Stimulated activated memory B cell treated with anti-CD40 and anti-IgM and Interleukin-4, amounts not matched to agents 10 μg/mL and 1 μg/mL and 100 μg/mL, for 72 hours (primary cell): ENCODE measurements at regions not wholly inside any gene's neighbourhood (a gene's known extent, or its start where the extent isn't known, plus 50 kb on each side); places are given as distances from the start of the nearest gene placed in this dataset.

Source experiments
- ATAC-seq: fragments of 150-1000 bp; cut with Tn5 transposase; 2 replicates; pipeline ENCODE4 v1.10.0; 2021
- H3K27ac Mint-ChIP-seq: one replicate; pipeline ENCODE4 v1.8.0; 2022; ENCODE audit warnings: mild to moderate bottlenecking, mixed read lengths
- H3K27me3 Mint-ChIP-seq: one replicate; pipeline ENCODE4 v1.8.0; 2022; ENCODE audit warnings: mixed read lengths
- H3K36me3 Mint-ChIP-seq: one replicate; pipeline ENCODE4 v1.8.0; 2022; ENCODE audit warnings: mixed read lengths
- H3K4me1 Mint-ChIP-seq: one replicate; pipeline ENCODE4 v1.8.0; 2022; ENCODE audit warnings: mixed read lengths
- H3K4me3 Mint-ChIP-seq: one replicate; pipeline ENCODE4 v1.8.0; 2022; ENCODE audit warnings: mild to moderate bottlenecking, moderate library complexity, mixed read lengths
- H3K9me3 Mint-ChIP-seq: one replicate; pipeline ENCODE4 v1.8.0; 2022; ENCODE audit warnings: mixed read lengths

- Mint-ChIP-seq H3K4me1 (no peaks in the 10 kb centered on the region), H3K4me3 (no peak overlapping the region), H3K27ac (no peak overlapping the region), H3K36me3 (no peaks in the 10 kb centered on the region), H3K9me3 (peaks cover 3% of the 10 kb centered on the region), H3K27me3 (no peaks in the 10 kb centered on the region)
- ATAC-seq = no peak
Measured at GRCh38 chr7:9876053-9876452, 1097.6 kb upstream of the PHF14 start.

GRCh38 chr7:9889554-9889953 is 1084.1 kb upstream of the PHF14 start:
- peaks cover 12% of the 10 kb centered on the region for H3K9me3 Mint-ChIP-seq
- H3K4me3 Mint-ChIP-seq = no peak overlapping the region
- no peaks in the 10 kb centered on the region for H3K4me1 Mint-ChIP-seq
- H3K36me3 Mint-ChIP-seq = no peaks in the 10 kb centered on the region
- no peaks in the 10 kb centered on the region for H3K27me3 Mint-ChIP-seq
- no peak for ATAC-seq
- H3K27ac Mint-ChIP-seq = no peak overlapping the region

- no peaks in the 10 kb centered on the region for H3K36me3 Mint-ChIP-seq
- H3K9me3 Mint-ChIP-seq = peaks cover 12% of the 10 kb centered on the region
- H3K4me3 Mint-ChIP-seq = no peak overlapping the region
- H3K4me1 Mint-ChIP-seq = no peaks in the 10 kb centered on the region
- H3K27ac Mint-ChIP-seq = no peak overlapping the region
- H3K27me3 Mint-ChIP-seq = no peaks in the 10 kb centered on the region
- ATAC-seq = no peak
Measured at GRCh38 chr7:9890092-9890491, 1083.6 kb upstream of the PHF14 start.

GRCh38 chr7:9891056-9891455 is 1082.6 kb upstream of the PHF14 start:
- Mint-ChIP-seq H3K4me3 (no peak overlapping the region), H3K9me3 (peaks cover 12% of the 10 kb centered on the region), H3K27me3 (no peaks in the 10 kb centered on the region), H3K4me1 (no peaks in the 10 kb centered on the region), H3K27ac (no peak overlapping the region), H3K36me3 (no peaks in the 10 kb centered on the region)
- ATAC-seq = no peak

GRCh38 chr7:9900339-9900738 is 1073.3 kb upstream of the PHF14 start:
- Mint-ChIP-seq H3K27me3 (no peaks in the 10 kb centered on the region), H3K27ac (no peak overlapping the region), H3K9me3 (peaks cover 17% of the 10 kb centered on the region), H3K4me3 (no peak overlapping the region), H3K4me1 (no peaks in the 10 kb centered on the region), H3K36me3 (no peaks in the 10 kb centered on the region)
- ATAC-seq = no peak

- H3K27ac Mint-ChIP-seq = no peak overlapping the region
- H3K4me1 Mint-ChIP-seq = no peaks in the 10 kb centered on the region
- no peaks in the 10 kb centered on the region for H3K36me3 Mint-ChIP-seq
- no peaks in the 10 kb centered on the region for H3K27me3 Mint-ChIP-seq
- no peak for ATAC-seq
- H3K9me3 Mint-ChIP-seq = peaks cover 5% of the 10 kb centered on the region
- H3K4me3 Mint-ChIP-seq = no peak overlapping the region
Measured at GRCh38 chr7:9921326-9921725, 1052.3 kb upstream of the PHF14 start.

GRCh38 chr7:9937944-9938631 is 1035.6 kb upstream of the PHF14 start:
- H3K27ac Mint-ChIP-seq = no peak overlapping the region
- no peaks in the 10 kb centered on the region for H3K4me1 Mint-ChIP-seq
- ATAC-seq = no peak
- no peaks in the 10 kb centered on the region for H3K27me3 Mint-ChIP-seq
- H3K4me3 Mint-ChIP-seq = no peak overlapping the region
- H3K9me3 Mint-ChIP-seq = no peaks in the 10 kb centered on the region
- H3K36me3 Mint-ChIP-seq = no peaks in the 10 kb centered on the region

GRCh38 chr7:9939176-9939575 is 1034.5 kb upstream of the PHF14 start:
- ATAC-seq = no peak
- no peak overlapping the region for H3K27ac Mint-ChIP-seq
- no peaks in the 10 kb centered on the region for H3K4me1 Mint-ChIP-seq
- H3K36me3 Mint-ChIP-seq = no peaks in the 10 kb centered on the region
- no peaks in the 10 kb centered on the region for H3K9me3 Mint-ChIP-seq
- no peak overlapping the region for H3K4me3 Mint-ChIP-seq
- H3K27me3 Mint-ChIP-seq = no peaks in the 10 kb centered on the region

GRCh38 chr7:9945131-9945530 is 1028.5 kb upstream of the PHF14 start:
- Mint-ChIP-seq H3K4me1 (no peaks in the 10 kb centered on the region), H3K27me3 (no peaks in the 10 kb centered on the region), H3K27ac (no peak overlapping the region), H3K4me3 (no peak overlapping the region), H3K36me3 (no peaks in the 10 kb centered on the region), H3K9me3 (peaks cover 5% of the 10 kb centered on the region)
- ATAC-seq = no peak

- H3K4me3 Mint-ChIP-seq = no peak overlapping the region
- no peaks in the 10 kb centered on the region for H3K36me3 Mint-ChIP-seq
- no peaks in the 10 kb centered on the region for H3K27me3 Mint-ChIP-seq
- H3K9me3 Mint-ChIP-seq = peaks cover 5% of the 10 kb centered on the region
- no peaks in the 10 kb centered on the region for H3K4me1 Mint-ChIP-seq
- no peak overlapping the region for H3K27ac Mint-ChIP-seq
- ATAC-seq = no peak
Measured at GRCh38 chr7:9945857-9946256, 1027.8 kb upstream of the PHF14 start.

- ATAC-seq = no peak
- Mint-ChIP-seq H3K27ac (no peak overlapping the region), H3K4me1 (no peaks in the 10 kb centered on the region), H3K36me3 (no peaks in the 10 kb centered on the region), H3K27me3 (no peaks in the 10 kb centered on the region), H3K9me3 (peaks cover 8% of the 10 kb centered on the region), H3K4me3 (no peak overlapping the region)
Measured at GRCh38 chr7:9955138-9955537, 1018.5 kb upstream of the PHF14 start.

GRCh38 chr7:9958486-9958885 is 1015.2 kb upstream of the PHF14 start:
- peaks cover 8% of the 10 kb centered on the region for H3K9me3 Mint-ChIP-seq
- no peaks in the 10 kb centered on the region for H3K36me3 Mint-ChIP-seq
- H3K4me1 Mint-ChIP-seq = no peaks in the 10 kb centered on the region
- H3K27ac Mint-ChIP-seq = no peak overlapping the region
- H3K4me3 Mint-ChIP-seq = no peak overlapping the region
- no peak for ATAC-seq
- no peaks in the 10 kb centered on the region for H3K27me3 Mint-ChIP-seq

GRCh38 chr7:9960460-9960859 is 1013.2 kb upstream of the PHF14 start:
- no peak for ATAC-seq
- H3K27me3 Mint-ChIP-seq = no peaks in the 10 kb centered on the region
- no peaks in the 10 kb centered on the region for H3K9me3 Mint-ChIP-seq
- H3K27ac Mint-ChIP-seq = no peak overlapping the region
- no peaks in the 10 kb centered on the region for H3K36me3 Mint-ChIP-seq
- no peak overlapping the region for H3K4me3 Mint-ChIP-seq
- H3K4me1 Mint-ChIP-seq = no peaks in the 10 kb centered on the region

- no peak for ATAC-seq
Measured at GRCh38 chr7:9961161-9961922, 1012.3 kb upstream of the PHF14 start.

GRCh38 chr7:9962742-9963141 is 1010.9 kb upstream of the PHF14 start:
- Mint-ChIP-seq H3K27ac (no peak overlapping the region), H3K9me3 (no peaks in the 10 kb centered on the region), H3K27me3 (no peaks in the 10 kb centered on the region), H3K4me3 (no peak overlapping the region), H3K36me3 (no peaks in the 10 kb centered on the region), H3K4me1 (no peaks in the 10 kb centered on the region)
- ATAC-seq = no peak

More at GRCh38 chr7:9961161-9961922, 1012.3 kb upstream of the PHF14 start:
- Mint-ChIP-seq H3K36me3 (no peaks in the 10 kb centered on the region), H3K27me3 (no peaks in the 10 kb centered on the region), H3K27ac (no peak overlapping the region), H3K4me1 (no peaks in the 10 kb centered on the region), H3K9me3 (no peaks in the 10 kb centered on the region), H3K4me3 (no peak overlapping the region)
